SHP77 treated with DMSO at 0.1 percent for 48 hours (cell line): ENCODE measurements at regions not wholly inside any gene's neighbourhood (a gene's known extent, or its start where the extent isn't known, plus 50 kb on each side); places are given as distances from the start of the nearest gene placed in this dataset.

Experiments
- DNase-seq: peaks from one replicate; lab custom pipeline; 2025; lab: John Stamatoyannopoulos, UW

DNA sequence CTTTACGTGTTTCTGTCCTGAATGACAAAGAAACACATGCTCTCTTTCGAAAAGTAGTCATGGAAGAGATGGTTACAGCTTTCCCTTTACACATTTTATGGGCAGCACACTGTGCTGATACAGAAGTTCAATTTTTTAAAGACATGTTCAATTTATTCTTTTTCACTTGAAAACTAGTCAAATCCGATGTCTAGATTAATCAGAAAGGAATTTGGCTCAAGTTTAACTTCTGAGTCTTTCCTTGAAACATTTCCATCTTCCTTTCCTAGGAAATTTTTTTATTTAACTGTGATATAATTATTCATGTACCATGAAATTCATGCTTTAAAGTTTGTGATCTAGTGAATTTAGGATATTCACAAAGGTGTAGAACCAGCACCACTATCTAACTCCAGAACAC lies 360.1 kb downstream of the TNS3 start:
- no peak for DNase-seq

DNA sequence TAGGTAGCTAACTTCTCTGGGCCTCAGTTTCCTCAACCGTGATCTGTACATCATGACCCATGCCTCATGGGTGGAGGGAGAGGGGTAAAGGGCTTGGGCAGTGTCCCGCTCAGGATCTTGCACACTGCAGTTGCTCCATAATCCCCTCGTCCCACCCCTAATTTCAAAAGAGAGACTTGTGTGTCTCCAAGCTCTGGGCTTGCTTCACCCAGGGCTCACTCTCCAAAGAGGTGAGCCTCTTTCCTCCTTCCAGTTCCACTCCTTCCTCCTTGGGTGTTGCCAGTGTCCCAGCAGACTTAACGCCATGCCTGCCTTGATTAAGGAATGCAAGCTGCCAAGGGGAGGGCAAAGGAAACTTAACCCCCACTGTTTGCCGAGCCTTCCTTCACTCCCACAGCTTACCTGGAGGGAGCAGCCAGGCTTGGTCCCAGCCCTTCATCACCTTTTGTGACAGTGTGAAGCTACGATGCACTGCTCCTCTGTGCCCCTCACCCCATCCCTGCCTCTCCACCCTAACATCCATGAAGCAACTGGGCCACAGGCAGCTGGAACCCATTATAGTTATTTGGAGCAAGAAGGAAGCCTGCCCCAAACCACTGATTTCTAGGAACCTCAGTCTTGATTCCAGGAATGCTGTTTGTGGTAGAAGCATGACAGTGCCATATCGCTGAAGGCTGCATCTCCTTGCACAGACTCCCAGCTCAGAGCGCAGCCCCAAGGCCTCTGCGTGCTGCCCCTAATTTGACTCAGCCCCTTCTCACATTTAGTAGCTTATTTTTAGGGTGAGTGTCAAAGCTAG lies 363.3 kb downstream of the TNS3 start:
- DNase-seq = no peak

DNA sequence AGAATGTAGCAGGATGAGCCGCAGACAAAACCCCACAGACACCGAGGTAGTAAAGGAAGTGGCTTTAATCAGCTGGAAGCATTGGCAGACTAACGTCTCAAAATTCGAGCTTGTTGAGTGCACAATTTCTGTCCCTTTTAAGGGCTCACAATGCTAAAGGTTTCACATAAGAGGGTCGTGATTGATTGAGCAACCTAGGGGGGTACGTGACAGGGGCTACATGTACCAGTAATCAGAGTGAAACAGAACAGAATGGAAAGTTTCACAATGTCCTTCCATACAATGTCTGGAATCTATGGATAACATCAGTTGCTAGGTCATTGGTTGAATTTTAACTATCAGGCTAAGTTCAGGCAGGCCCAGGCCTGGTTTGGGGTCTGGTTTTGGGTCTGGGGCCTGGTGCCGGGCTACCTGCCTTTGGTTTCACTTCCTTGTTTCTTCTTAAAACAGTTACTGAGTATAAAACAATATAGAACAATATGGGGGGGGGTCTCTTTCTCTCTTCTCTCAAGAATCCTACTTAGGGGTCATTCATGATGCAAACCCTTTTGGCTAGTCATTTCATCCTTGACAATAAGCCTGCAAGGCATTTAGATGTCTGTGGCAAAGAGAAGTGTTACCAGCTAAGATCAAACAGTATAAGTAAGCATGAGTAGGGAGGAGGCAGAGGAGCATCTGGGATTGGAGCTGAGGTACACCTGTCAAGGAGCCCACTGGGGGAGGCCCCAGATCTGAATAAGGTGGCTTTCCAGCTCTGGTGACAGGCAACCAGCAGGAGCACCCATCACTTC lies 364.1 kb downstream of the TNS3 start:
- DNase-seq = no peak

DNA sequence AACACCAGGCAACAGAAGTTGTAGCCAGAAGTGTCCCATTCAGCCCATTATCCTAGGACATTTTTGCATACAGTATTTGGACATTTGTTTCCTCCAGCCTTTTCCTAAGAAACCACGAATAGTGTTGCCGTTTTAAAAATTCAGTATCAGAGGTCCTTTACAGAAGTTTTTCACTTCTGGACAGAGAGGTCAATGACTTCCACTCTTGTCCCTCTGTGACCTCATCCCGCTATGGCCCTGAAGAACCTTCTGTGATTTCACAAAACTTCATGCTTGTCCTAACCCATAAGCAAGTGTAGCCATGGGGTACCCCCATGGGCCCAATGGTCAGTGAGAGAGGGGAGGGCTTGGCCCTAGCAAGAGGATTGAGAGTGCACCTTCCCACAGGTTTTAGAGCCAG lies 364.8 kb downstream of the TNS3 start:
- DNase-seq = no peak

DNA sequence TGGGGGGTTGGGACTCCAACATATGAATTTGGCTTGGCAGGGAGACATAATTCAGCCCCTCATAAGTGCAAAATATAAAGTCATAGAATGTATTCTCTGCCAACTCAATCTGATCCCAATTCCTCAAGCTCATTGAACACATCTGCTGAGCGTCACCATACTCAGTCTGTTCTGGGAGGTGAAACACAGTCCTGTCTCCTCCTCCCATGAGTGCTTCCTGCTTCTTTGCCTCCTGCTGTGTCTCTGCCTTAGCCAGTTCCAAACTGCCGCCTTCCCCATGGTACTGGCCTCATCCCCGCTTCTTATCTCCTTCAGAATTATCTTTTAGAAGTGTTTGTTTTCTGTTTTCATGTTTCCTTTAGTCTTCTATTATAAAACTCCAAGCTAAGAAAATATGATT lies 365.5 kb downstream of the TNS3 start:
- no peak for DNase-seq

DNA sequence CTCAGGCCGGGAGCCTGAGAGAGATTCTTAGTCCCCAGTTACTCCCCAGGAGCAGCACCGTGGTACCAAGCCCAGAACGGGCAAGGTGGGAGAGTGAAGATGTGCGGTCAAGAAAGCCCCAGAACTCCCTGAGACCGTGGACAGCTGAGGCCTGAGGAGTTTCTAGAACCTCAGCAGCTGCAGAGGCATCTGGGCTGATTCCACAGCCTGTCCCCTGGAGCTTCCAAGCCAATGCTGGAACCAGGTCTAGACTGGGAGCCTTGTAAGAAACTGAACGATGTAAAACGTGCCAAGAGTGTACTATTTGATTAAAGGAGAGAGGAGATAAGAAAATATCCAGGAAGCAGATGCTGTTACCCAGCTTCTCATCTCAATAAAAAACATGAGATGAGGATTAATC lies 366.3 kb downstream of the TNS3 start:
- no peak for DNase-seq

DNA sequence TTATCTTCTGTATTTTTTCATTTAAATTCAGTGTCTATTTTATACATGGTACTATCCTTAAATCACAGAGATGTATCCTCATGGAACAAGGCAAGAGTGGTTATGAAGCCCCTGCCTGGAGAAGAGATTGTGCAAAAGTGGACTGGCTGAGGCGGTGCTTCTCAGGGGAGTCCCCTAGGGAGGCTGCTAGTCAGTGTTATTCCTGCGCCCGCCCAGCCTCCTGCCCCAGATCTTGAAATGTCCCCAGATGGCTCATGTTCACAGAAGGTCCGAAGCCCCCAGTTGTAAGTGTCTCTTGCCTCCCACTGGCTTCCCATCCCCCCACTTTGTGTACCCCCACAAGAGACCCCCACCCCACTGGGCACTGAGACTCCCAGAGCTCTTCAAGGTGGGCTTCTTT lies 366.9 kb downstream of the TNS3 start:
- no peak for DNase-seq

DNA sequence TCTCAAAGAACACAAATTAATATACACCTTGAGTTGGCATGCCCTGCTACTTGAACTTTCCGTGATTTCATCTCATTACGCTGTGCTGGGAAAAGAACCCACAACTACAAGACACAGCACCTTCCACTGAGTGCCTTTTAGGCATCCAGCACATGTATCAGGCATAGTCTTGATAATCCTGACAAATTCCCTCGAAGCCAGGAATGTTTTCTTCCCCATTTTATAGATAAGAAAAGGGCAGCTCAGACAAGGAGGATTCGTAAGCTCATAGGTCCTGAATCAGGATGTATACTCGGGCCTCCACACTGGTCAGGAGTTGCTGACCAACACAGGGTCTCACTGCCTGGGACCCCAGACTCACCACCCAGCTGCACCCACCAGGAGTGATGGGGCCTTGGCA lies 368.6 kb downstream of the TNS3 start:
- DNase-seq = no peak

DNA sequence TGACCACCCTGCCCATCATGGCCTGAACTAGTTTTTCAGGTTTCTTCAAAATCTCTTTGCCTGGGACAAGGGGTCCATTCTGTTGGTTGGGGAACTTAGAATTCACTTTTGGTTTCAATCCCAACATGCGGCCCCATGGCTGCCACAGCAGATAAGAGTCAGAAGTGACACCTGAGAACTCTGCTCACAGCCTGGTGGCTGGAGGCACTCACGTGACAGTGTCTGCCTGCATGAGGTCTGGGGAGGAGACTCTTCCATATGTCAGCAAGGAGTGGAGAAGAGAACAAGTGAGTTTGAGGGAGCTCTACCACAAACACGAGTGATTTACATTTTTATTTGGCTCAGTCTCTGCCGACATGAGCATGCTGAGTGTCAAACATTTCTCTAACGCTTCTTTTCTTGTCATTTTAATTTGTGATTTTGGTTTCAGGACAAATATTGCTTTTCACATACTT lies 370.4 kb downstream of the TNS3 start:
- DNase-seq = no peak

DNA sequence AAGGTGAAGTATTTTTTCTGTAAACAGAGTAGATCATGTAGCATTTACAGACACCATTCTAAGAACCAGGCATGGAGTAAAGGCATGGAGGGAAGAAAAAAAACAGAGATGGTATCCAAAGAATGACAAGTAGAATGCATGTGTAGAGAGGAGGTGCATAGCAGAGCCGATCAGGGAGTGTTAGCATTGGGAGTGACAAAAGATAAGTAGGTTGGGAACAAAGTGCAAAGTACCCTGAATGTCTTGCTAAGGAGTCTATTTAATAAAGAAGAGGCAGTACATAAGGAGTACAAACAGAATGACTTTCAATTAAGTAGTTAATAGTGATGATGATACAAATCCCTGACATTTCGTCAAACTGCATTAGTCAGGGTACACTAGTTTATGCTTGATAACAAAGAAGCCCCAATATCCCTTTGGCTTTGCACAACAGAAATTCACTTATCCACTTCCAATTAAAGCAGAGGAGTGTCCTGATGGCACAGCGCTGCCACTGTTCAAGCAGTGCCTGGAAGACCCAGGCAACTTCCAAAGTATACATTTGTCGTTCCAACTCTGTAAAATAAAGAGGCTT lies 371.5 kb downstream of the TNS3 start:
- no peak for DNase-seq

DNA sequence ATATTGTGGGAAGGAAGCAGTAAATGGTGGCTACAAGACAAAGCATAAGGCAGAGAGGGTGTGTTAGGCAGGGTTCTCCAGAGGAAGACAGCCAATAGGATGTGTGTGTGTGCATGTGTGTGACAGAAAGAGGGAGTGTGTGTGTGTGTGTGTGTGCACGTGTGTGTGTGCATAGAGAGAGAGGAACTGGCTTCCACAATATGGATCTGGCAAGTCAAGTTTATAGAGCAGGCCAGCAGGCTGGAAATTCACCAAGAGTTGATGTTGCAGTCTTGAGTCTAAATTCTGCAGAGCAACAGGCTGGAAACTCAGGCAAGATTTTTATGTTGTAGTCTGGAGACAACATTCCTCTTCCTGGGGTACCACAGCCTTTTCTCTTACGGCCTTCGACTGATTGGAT lies 374.0 kb downstream of the TNS3 start:
- no peak for DNase-seq

DNA sequence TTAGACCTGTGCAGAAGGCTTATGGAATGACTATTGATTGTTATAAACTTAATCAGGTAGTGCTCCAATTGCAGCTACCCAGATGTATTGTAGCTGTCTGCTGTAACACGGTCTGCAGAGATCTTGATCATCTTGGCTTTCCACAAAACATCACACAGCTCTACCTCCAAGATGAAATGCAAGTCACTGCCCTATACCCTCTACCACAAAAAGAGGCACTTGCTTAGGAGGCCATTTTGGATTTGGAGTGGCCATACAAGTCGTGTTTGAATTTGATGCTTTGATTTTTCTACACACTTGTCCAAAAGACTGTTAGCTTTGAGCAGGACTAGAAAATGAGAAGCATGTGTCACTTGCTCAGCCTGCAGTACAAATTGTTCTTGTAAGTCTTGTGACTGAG lies 377.2 kb downstream of the TNS3 start:
- DNase-seq = no peak

DNA sequence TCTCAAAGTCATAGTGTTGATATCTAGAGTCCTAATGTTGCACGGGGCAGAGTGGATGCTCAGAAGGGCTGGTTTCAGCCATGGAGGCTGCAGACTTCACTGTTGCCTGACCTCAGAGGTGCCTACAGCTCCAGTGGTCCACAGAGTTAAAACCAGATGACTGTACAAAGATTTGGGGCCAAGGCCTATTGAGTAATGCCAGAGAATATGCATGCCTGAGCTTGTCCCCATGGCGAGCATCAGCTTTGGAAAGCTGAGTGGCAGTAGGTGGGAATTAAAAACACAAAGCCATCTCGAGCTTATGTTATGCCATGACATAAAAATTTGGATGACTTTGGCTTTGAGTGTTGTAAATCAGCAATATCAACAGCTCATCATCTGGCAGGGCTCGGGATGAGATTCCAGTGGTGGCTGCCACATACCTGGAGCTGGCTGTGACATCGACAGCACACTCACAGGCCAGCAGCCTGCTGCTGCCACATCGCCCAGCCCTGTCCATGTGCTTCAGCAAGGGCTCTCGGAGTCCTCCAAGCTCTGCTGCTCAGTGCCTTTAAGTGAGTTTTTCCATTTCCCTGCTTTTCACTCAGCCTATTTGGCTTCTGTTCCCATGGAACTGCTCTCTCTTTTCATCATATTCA lies 379.6 kb downstream of the TNS3 start:
- no peak for DNase-seq

DNA sequence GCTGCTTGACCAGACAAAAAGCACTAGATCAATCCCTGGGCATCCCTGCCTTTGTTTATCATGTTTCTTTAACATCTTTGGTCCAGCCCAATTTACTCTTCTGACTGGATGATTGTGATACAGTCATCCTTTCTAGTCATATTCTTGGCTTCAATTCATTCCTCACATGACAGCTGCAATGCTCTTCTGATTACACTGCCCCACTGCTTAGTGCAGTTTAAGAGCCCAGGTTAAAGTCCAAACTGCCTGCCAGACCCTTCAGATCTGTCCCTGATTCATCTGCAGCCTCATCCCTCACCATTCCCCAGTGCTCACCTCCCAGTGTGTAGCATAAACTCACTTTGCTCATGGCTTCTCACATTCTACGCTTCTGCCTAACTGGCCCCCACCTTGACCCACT lies 383.8 kb downstream of the TNS3 start:
- no peak for DNase-seq

DNA sequence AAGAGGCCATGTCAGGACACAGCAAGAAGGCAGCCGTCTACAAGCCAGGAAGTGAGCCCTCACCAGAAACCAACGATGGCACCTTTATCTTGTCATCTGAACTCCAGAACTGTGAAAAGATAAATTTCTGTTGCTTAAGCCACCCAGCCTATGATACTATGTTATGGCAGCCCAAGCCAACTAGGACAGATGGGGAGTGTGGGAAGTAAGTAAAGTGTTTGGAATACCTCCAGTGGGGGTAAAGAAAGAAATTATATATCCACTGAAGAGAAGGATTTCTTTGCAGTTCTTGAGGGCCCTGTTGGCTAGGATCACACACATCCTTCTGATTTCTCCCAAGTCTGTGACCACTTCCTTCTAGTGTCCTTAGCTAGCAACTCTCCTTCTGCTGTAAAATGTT lies 384.4 kb downstream of the TNS3 start:
- DNase-seq = no peak

DNA sequence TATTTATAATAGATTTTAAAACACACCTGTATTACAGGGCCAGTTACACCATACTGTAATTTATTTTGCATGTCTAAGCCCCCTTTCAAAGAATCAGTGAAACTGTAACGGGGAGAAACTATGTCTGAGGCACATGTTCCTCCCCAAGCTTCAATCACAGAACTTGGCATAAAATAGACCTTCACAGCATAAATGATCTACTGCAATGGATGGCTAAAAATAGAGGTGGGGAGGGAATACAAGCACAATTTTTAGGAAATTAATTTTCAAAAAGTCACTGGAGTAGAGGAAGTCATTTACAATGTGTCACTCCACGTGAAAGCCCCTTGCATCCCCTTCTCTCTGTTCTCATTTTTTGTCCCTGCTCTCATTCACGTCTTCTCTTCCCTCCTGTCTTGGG lies 385.2 kb downstream of the TNS3 start:
- no peak for DNase-seq

DNA sequence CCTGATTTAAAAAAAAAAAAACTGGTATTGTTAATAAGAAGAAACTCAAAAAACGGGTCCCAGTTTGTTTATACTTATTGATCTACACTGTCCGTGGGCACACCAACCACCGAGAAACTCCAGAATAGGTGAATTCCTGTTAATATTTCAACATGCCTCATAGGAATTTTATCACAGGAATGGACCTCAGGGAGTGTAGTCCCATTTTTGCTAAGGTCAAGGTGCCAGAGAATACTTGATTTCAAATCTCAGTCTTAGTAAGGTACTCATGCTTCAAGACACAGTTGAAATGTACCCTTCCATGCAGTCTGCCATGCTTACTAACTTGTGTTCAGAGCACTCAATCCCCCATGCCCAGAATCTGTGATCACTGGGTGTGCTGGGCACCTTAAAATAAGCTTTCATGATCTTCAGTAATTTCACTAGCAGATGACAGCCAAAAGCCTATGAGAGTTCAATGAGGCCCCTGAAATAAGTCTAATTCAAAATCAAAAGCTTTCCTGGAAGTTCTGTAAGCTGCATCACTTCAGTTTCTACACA lies 385.7 kb downstream of the TNS3 start:
- DNase-seq = no peak

DNA sequence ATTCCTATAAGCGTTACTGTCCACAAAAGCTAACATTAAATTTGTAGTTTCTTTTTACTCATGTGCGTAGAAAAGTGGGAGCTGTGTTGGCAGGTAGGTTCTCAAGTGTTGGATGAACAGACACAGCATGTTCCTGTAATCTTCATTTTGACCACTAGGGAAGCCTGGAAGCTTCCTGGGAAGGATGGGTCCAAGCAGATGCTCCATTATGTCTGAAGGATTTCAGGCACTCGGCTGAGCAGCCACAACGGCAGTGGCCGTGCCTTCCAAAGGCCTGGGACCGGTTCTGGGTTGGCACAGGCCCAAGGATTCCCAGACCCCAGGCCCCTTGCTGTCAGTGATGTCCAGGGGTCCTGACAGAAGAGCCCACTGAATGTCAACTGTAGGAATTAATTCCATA lies 386.3 kb downstream of the TNS3 start:
- DNase-seq = no peak

DNA sequence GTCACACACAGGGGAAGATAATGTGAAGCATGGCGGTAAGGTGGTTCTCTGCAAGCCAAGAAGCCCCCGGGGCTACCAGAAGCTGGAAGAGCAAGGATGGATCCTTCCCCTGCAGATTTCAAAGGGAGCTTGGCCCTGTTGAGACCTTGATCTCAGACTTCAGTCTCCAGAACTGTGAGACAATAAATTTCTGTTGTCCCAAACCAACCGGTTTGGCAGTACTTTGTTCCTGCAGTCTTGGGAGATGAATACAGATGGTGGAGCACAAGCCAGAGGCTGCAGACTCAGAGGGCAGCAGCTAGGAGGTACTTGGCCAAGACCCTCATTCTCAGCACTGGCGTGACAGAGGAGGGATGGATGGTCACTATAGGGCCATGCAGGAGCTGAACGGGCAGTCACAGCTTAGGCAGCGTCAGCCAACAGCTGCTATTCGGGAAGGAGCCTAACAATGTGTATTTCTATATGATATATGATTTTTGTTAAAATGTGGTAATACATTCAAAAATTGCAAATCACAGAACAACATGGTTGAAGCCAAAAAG lies 387.3 kb downstream of the TNS3 start:
- DNase-seq = no peak

DNA sequence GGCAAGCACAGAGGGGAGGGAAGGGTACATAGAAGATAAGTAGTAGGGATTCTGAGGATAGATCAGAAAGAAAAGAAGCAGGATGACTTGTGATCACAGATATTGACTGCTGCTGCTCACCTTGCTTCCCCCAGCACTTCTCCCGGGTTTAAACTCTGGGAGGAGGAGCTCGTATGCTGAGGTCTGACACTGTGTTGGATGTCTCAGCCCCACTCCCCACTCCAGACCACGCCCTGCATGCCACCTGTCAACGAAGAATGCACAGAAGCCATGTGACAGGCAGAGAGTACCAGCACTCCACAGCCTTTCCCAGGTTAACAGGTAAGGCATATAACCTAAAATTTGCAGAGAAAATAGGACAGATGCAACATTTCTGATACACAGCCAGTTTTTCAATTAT lies 388.9 kb downstream of the TNS3 start:
- DNase-seq = no peak

DNA sequence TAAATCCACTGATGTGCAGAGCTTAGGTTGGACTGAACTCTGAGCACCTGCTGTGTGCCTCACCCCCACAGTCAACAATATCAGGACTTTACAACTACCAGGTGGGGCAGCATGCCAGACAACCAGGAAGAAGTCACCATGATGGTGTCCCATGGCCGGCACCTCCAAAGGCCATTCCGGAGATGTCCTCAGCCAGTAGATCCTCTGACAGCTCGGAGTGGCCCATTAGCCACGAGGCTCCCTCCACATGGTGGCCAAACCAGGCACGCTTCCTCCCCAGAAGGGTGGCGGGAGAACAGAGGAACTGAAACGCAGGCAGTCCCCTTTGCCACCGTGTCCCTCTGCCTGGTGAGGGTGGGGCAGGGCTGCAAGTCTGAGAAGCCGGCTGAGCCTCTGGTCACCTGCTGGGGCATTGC lies 390.0 kb downstream of the TNS3 start:
- no peak for DNase-seq

DNA sequence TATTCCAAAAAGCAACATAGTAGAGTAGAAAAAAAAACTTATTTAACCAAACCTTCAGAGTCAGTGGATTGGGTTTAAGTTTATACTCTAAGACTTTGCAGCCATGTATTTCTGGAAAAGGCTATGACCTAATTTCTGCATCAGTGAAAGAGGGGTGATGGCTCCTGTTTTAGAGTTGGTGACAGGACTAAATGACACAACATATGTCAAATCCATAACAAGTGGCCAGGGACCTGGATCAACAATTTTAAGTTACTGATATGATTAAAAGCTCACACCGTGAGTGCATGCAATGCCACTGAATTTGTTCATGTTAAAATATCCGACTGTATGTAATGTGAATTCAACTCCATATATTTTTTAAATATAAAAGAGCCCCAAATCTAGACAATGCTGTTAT lies 390.6 kb downstream of the TNS3 start:
- DNase-seq = no peak
